Activated CD4-positive, alpha-beta T cell treated with anti-CD3 and anti-CD28 coated beads, Interleukin-2, amount 10 ng/mL, durations not matched to agents 24 days and 14 days (primary cell): ENCODE measurements at regions not wholly inside any gene's neighbourhood (a gene's known extent, or its start where the extent isn't known, plus 50 kb on each side); places are given as distances from the start of the nearest gene placed in this dataset.

Experiments
- DNase-seq: peaks from one replicate; pipeline ENCODE4 v3.0.0; 2022
- H3K27ac Mint-ChIP-seq: one replicate; pipeline ENCODE4 v1.8.0; 2022; ENCODE audit warnings: mild to moderate bottlenecking, mixed read lengths
- H3K27me3 Mint-ChIP-seq: one replicate; pipeline ENCODE4 v1.8.0; 2022; ENCODE audit warnings: mixed read lengths
- H3K36me3 Mint-ChIP-seq: one replicate; pipeline ENCODE4 v1.8.0; 2022; ENCODE audit warnings: low read depth, mild to moderate bottlenecking, mixed read lengths
- H3K4me1 Mint-ChIP-seq: one replicate; pipeline ENCODE4 v1.8.0; 2021; ENCODE audit warnings: mixed read lengths
- H3K4me3 Mint-ChIP-seq: one replicate; pipeline ENCODE4 v1.8.0; 2022; ENCODE audit warnings: mild to moderate bottlenecking, moderate library complexity, mixed read lengths
- H3K9me3 Mint-ChIP-seq: one replicate; pipeline ENCODE4 v1.8.0; 2021; ENCODE audit warnings: mixed read lengths
- intact Hi-C: fragments of 100-400 bp; cut with micrococcal nuclease; formaldehyde crosslinking; loops from one replicate; pipeline ENCODE4 v1.15.1; 2023

DNA sequence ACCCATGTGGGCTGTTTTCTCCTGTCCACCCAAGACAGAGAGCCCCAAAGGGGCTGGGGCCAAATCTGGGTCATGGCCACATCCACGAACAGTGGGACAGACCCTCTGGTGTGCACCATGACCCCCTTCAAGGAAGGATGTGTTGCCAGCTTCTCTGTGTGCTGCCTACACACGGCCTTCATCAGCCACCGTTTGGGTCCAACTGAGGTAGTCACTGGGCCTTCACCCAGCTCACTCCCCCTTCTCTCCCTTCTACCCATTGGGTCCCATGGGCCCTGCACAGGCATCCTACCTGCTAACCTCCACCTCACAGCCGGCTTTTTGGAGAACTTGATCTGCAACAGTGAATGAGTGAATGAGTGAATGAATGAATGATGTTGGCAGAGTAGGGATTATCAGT, 1484.9 kb downstream of the BRD1 start:
- Mint-ChIP-seq H3K4me1 (no peaks in the 10 kb centered on the region), H3K27ac (no peak overlapping the region), H3K27me3 (peaks cover 3% of the 10 kb centered on the region), H3K9me3 (no peaks in the 10 kb centered on the region), H3K36me3 (no peaks in the 10 kb centered on the region), H3K4me3 (no peak overlapping the region)
- no peak for DNase-seq
- intact Hi-C loops = no loop called here

GRCh38 chr22:48342016-48342415, 1485.7 kb downstream of the BRD1 start:
- Mint-ChIP-seq H3K9me3 (no peaks in the 10 kb centered on the region), H3K4me3 (no peak overlapping the region), H3K4me1 (no peaks in the 10 kb centered on the region), H3K27me3 (peaks cover 3% of the 10 kb centered on the region), H3K36me3 (no peaks in the 10 kb centered on the region), H3K27ac (no peak overlapping the region)
- DNase-seq = no peak
- intact Hi-C loops = no loop called here

- no peaks in the 10 kb centered on the region for H3K9me3 Mint-ChIP-seq
- no peak for DNase-seq
These were observed 1486.7 kb downstream of the BRD1 start for GRCh38 chr22:48340727-48341709.

GRCh38 chr22:48340191-48340590, 1487.5 kb downstream of the BRD1 start:
- DNase-seq = no peak
- no peaks in the 10 kb centered on the region for H3K4me1 Mint-ChIP-seq
- H3K4me3 Mint-ChIP-seq = no peak overlapping the region
- H3K27me3 Mint-ChIP-seq = peaks cover 3% of the 10 kb centered on the region
- H3K27ac Mint-ChIP-seq = no peak overlapping the region
- no peaks in the 10 kb centered on the region for H3K36me3 Mint-ChIP-seq
- no peaks in the 10 kb centered on the region for H3K9me3 Mint-ChIP-seq
- intact Hi-C loops = no loop called here

More at GRCh38 chr22:48340727-48341709, 1486.7 kb downstream of the BRD1 start:
- no peak overlapping the region for H3K27ac Mint-ChIP-seq
- no peaks in the 10 kb centered on the region for H3K4me1 Mint-ChIP-seq
- intact Hi-C loops = no loop called here
- no peak overlapping the region for H3K4me3 Mint-ChIP-seq
- peaks cover 3% of the 10 kb centered on the region for H3K27me3 Mint-ChIP-seq
- no peaks in the 10 kb centered on the region for H3K36me3 Mint-ChIP-seq

DNA sequence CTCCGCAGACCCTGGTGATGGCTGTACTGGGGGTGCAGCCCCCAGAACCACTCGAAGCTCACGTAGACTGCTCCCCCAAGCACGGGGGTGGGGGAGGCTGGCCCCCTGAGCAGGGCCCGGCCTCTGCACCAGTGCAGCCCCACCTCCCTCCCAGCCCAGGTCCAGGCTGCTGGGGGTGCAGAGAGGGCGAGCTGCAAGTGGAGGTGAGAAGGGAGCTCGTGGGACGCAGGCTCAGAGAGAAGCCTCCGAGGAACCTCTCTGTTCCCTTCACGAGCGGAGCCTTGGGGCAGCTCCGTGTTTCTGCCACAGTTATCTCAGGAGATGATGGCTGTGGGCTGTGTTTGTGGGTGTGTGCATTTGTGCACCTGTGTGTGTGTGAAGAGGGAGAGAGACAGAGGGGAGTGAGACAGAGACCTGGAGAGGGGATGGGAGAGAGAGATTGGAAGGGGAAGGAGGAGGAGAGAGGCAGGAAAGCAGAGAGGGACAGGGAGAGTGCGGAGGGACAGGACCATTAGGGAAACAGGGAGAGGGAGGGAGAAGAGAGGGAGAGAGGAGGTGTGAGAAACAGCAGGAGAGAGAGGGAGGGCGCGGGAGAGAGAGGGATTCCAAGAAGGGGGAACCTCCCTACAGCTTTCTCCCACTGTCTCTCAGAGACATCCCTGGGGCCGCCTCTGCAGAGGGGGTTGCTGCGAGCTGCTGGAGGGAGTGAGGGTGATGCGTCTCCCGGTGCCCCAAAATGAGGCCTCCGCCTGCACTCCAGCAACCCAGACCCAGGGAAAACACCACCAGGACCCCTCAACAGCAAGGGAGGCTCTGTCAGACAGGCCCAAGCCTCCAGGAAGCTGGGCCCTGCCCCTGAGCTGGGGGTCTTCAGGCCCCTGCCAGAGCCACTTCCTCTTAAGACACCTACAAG, 1488.6 kb downstream of the BRD1 start:
- Mint-ChIP-seq H3K27ac (no peak overlapping the region), H3K4me1 (no peaks in the 10 kb centered on the region), H3K9me3 (no peaks in the 10 kb centered on the region), H3K27me3 (peaks cover 3% of the 10 kb centered on the region), H3K4me3 (no peak overlapping the region), H3K36me3 (no peaks in the 10 kb centered on the region)
- DNase-seq = no peak
- intact Hi-C loops = no loop called here

- Mint-ChIP-seq H3K36me3 (no peaks in the 10 kb centered on the region), H3K27me3 (peaks cover 3% of the 10 kb centered on the region), H3K27ac (no peak overlapping the region), H3K4me3 (no peak overlapping the region), H3K9me3 (no peaks in the 10 kb centered on the region), H3K4me1 (no peaks in the 10 kb centered on the region)
- no peak for DNase-seq
- intact Hi-C loops = no loop called here
These were observed 1489.5 kb downstream of the BRD1 start for GRCh38 chr22:48337957-48338792.

GRCh38 chr22:48336339-48337060, 1491.2 kb downstream of the BRD1 start:
- DNase-seq = no peak
- Mint-ChIP-seq H3K36me3 (no peaks in the 10 kb centered on the region), H3K27ac (no peak overlapping the region), H3K4me1 (no peaks in the 10 kb centered on the region), H3K27me3 (peaks cover 2% of the 10 kb centered on the region), H3K9me3 (no peaks in the 10 kb centered on the region), H3K4me3 (no peak overlapping the region)
- intact Hi-C loops = no loop called here

DNA sequence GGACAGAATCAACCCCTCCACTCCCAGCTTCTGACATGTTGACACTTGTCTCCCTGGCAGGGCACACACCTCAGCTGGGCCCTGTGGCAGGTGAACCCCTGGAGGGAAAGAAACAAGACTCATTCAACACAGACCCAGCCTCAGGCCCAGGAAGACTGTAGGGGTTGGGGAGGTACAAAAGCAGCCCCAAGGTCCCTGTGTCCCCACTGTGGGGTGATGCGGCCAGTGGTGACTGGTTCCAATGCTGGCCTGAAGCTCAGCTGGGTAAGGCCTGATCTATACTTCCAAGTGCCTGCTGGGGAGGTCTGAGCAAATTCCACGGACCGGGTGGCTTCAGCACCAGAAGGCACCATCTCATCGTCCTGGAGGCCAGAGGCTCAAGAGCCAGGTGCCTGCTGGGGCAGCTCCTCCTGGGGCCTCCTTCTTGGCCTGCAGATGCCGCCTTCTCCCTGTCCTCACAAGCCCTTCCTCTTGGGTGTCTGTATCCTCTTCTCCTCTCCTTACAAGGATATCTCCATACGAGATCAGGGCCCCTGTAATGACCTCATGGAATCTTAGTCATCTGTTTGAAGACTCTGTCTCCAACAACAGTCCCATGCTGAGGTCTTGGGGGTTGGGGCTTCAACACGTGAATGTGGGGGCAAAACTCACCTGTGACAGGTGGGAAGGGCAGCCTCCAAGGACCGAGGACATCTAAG, 1492.1 kb downstream of the BRD1 start:
- H3K9me3 Mint-ChIP-seq = no peaks in the 10 kb centered on the region
- DNase-seq = no peak

GRCh38 chr22:48334971-48335370, 1492.7 kb downstream of the BRD1 start:
- no peak overlapping the region for H3K4me3 Mint-ChIP-seq
- H3K27me3 Mint-ChIP-seq = no peaks in the 10 kb centered on the region
- H3K4me1 Mint-ChIP-seq = no peaks in the 10 kb centered on the region
- intact Hi-C loops = no loop called here
- DNase-seq = no peak
- no peak overlapping the region for H3K27ac Mint-ChIP-seq
- no peaks in the 10 kb centered on the region for H3K36me3 Mint-ChIP-seq
- H3K9me3 Mint-ChIP-seq = no peaks in the 10 kb centered on the region

More for the DNA sequence above, 1492.1 kb downstream of the BRD1 start:
- Mint-ChIP-seq H3K27me3 (no peaks in the 10 kb centered on the region), H3K4me1 (no peaks in the 10 kb centered on the region), H3K36me3 (no peaks in the 10 kb centered on the region), H3K27ac (no peak overlapping the region), H3K4me3 (no peak overlapping the region)
- intact Hi-C loops = no loop called here

- Mint-ChIP-seq H3K9me3 (no peaks in the 10 kb centered on the region), H3K4me1 (no peaks in the 10 kb centered on the region), H3K27me3 (no peaks in the 10 kb centered on the region), H3K36me3 (no peaks in the 10 kb centered on the region), H3K27ac (no peak overlapping the region), H3K4me3 (no peak overlapping the region)
- DNase-seq = no peak
- intact Hi-C loops = no loop called here
These were observed 1493.6 kb downstream of the BRD1 start for GRCh38 chr22:48333816-48334735.

DNA sequence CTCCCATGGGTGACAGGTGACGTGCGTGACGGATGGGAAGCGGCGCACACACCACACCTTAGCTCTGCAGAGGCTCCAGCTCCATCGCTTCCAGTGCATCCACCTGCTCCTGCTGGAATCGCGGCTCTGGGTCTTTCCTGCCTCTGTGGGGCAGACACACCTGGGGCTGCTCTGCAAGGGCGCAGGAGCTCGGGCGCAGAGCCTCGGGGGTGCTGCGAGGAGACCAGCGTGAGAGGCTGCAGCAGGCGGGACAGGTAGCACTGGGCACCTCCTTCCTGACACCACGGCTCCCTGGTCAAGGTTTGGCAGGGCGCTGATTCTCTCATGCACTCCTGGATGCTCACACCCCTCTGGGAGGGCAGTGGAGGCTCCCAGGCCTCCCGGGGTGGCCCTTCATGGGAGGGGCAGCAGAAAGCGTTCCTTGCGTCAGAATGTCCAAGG, 1494.3 kb downstream of the BRD1 start:
- Mint-ChIP-seq H3K27ac (no peak overlapping the region), H3K4me3 (no peak overlapping the region), H3K9me3 (peaks cover 1% of the 10 kb centered on the region), H3K4me1 (no peaks in the 10 kb centered on the region), H3K36me3 (no peaks in the 10 kb centered on the region), H3K27me3 (no peaks in the 10 kb centered on the region)
- DNase-seq = no peak
- intact Hi-C loops = no loop called here
